ENCODE measurements at regions not wholly inside any gene's neighbourhood (a gene's known extent, or its start where the extent isn't known, plus 50 kb on each side); places are given as distances from the start of the nearest gene placed in this dataset.

DNA sequence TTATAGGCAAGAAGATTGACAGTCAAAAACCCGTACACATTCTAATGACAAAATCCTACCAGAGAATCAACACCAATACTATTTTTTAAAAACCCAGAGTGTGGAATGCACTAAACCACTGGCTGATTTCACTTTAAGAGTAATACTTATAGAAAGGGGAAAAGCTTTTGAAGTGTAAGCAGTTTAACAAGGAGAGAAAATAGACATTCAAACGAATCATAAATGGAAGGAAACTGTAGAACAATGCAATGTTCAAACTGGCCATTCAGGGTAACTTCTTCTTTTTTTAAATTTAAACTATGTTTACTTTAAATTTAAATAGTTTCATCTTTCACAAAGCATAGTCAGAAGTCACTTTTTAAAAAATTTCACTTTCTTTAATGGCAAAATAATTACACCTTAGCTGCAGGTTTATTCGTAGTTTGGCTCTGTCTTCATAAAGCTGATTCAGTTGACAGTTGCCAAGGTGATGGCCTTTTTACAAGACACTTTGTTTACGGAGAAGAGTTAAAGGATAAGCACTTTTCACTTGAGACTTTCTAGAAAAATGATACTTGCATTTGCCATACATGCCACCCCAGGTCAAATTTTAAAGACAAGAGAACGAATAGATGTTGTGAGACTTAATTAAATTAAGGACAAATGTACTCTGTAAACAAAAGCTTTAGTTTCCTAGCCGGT, 82.4 kb upstream of the KLF3 start:
- no peak for TF ChIP-seq JUND (IDR thresholded peaks at IDR 0.05; ENCODE audit: borderline replicate concordance, low read depth, low read length)
- TF ChIP-seq JUND (tag; IDR thresholded peaks at IDR 0.05; ENCODE audit: borderline replicate concordance, low read depth, low read length) = no peak
- TF ChIP-seq CBFA2T3 (IDR thresholded peaks at IDR 0.05) = no peak
- no peak for TF ChIP-seq NFIC (IDR thresholded peaks at IDR 0.05)
- TF ChIP-seq, protein P1, sequence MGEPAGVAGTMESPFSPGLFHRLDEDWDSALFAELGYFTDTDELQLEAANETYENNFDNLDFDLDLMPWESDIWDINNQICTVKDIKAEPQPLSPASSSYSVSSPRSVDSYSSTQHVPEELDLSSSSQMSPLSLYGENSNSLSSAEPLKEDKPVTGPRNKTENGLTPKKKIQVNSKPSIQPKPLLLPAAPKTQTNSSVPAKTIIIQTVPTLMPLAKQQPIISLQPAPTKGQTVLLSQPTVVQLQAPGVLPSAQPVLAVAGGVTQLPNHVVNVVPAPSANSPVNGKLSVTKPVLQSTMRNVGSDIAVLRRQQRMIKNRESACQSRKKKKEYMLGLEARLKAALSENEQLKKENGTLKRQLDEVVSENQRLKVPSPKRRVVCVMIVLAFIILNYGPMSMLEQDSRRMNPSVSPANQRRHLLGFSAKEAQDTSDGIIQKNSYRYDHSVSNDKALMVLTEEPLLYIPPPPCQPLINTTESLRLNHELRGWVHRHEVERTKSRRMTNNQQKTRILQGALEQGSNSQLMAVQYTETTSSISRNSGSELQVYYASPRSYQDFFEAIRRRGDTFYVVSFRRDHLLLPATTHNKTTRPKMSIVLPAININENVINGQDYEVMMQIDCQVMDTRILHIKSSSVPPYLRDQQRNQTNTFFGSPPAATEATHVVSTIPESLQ (CRISPR knock-in tag; IDR thresholded peaks at IDR 0.05) = no peak
- no peak for TF ChIP-seq ZBTB1 (CRISPR knock-in tag; IDR thresholded peaks at IDR 0.05; ENCODE audit: borderline replicate concordance, low read depth)

Data from K562 (cell line).